Small intestine (tissue), 7 donors: ENCODE measurements at regions not wholly inside any gene's neighbourhood (a gene's known extent, or its start where the extent isn't known, plus 50 kb on each side); places are given as distances from the start of the nearest gene placed in this dataset.

ENCODE experiments used
- DNase-seq, 2 donors: peaks; one replicate each; pipeline versions ENCODE4 v3.0.0 to v3.0.0-alpha.2; 2013
- FAIRE-seq: peaks from 2 replicates; lab custom pipeline; 2012; peaks lifted over from hg19 to GRCh38; lab: Jason Lieb, UNC
- H3K27ac ChIP-seq, 3 donors: one replicate each; pipeline ENCODE4 v1.5.1; 2013; ENCODE audit warnings: low read length in 2 of 3, mild to moderate bottlenecking in 2 of 3, control low read depth in 1 of 3, inconsistent platforms in 1 of 3, low read depth in 1 of 3, moderate library complexity in 1 of 3
- H3K27me3 ChIP-seq, 3 donors: one replicate each; pipeline ENCODE4 v1.6.1; 2013; ENCODE audit warnings: low read length in 3 of 3, inconsistent platforms in 1 of 3; ENCODE audit not compliant: control insufficient read depth in 3 of 3, insufficient read depth in 3 of 3
- H3K36me3 ChIP-seq, 3 donors: one replicate each; pipeline ENCODE4 v1.6.1; 2013; ENCODE audit warnings: low read length in 3 of 3, inconsistent platforms in 1 of 3, low read depth in 1 of 3, mild to moderate bottlenecking in 1 of 3, moderate library complexity in 1 of 3; ENCODE audit not compliant: control insufficient read depth in 3 of 3, insufficient read depth in 2 of 3
- H3K4me1 ChIP-seq, 3 donors: one replicate each; pipeline ENCODE4 v1.6.1; 2013; ENCODE audit warnings: low read length in 2 of 3, inconsistent platforms in 1 of 3, low read depth in 1 of 3, mild to moderate bottlenecking in 1 of 3, moderate library complexity in 1 of 3; ENCODE audit not compliant: control insufficient read depth in 3 of 3, insufficient read depth in 2 of 3
- H3K4me3 ChIP-seq, 3 donors: one replicate each; pipeline ENCODE4 v1.5.1; 2013; ENCODE audit warnings: low read length in 3 of 3, control low read depth in 1 of 3, inconsistent platforms in 1 of 3, low read depth in 1 of 3, mild to moderate bottlenecking in 1 of 3, moderate library complexity in 1 of 3
- H3K9me3 ChIP-seq, 2 donors: one replicate each; pipeline ENCODE4 v1.6.1; 2013; ENCODE audit warnings: low read depth in 1 of 2, low read length in 1 of 2; ENCODE audit not compliant: control insufficient read depth in 2 of 2, insufficient read depth in 1 of 2
- WGBS, 3 donors: extraction: QIAGEN DNeasy Blood & Tissue Kit; methylation state at CpG; one replicate each; pipeline ENCODE4 v1.1.7; 2013; 5-methylcytosine and 5-hydroxymethylcytosine counted together
- donor health status: healthy with polysubstance abuse.
- donor health status: control.
- donor health status: control.
- donor health status: Bipolar disorder and iron deficiency.
- donor health status: healthy.

DNA sequence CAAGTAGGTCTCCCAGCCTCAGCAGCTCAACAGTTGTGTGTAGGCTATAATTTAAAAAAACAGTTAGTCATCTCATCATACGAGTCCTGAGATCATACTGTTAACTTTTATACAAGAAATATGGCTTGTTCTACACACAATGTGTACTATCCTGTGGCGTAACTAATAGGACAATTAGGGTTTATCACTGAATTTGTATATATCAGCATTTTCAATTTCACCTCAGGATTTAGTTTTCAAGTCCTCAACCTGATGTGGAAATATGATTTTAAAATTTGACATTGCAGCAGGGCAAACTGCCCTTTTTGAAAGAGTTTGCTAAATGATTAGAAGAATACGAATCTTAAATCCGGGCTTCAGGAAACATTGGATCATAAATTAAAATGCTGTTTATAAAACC is 237.2 kb upstream of the CTBP2 start:
- FAIRE-seq (no peak), DNase-seq (no peak)
- H3K9me3 ChIP-seq = no peaks in the 10 kb centered on the region
- 79 to 87% (median 80%) methylated on average over 4 of the region's 4 CpGs for WGBS, 3 donors
- H3K27me3 ChIP-seq = no peaks in the 10 kb centered on the region
- no peaks in the 10 kb centered on the region for H3K4me1 ChIP-seq
- H3K36me3 ChIP-seq = no peaks in the 10 kb centered on the region
- no peak overlapping the region for H3K4me3 ChIP-seq
- H3K27ac ChIP-seq = no peak overlapping the region

DNA sequence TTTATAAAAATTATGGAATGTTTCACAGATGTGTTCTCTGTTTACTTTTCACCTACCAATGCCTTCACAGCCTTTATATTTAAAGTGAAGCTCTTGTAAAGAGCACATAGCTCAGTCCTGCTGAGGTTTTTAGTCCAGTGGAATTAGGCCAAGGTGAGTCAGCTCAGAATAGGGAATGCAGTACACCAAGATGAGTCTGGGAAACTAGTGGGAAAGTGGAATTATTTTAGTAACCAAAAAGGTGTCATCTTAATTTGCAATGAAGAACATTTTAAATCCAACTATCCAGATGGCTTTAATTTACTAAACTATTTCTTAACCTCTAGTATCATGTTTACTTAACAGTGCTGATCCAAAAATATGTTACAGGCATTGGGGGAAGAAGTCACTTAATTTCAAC is 236.3 kb upstream of the CTBP2 start:
- H3K4me3 ChIP-seq = no peak overlapping the region
- no peak overlapping the region for H3K27ac ChIP-seq
- DNase-seq (no peak), FAIRE-seq (no peak)
- H3K4me1 ChIP-seq = no peaks in the 10 kb centered on the region
- no peaks in the 10 kb centered on the region for H3K36me3 ChIP-seq
- no peaks in the 10 kb centered on the region for H3K9me3 ChIP-seq
- H3K27me3 ChIP-seq = no peaks in the 10 kb centered on the region

DNA sequence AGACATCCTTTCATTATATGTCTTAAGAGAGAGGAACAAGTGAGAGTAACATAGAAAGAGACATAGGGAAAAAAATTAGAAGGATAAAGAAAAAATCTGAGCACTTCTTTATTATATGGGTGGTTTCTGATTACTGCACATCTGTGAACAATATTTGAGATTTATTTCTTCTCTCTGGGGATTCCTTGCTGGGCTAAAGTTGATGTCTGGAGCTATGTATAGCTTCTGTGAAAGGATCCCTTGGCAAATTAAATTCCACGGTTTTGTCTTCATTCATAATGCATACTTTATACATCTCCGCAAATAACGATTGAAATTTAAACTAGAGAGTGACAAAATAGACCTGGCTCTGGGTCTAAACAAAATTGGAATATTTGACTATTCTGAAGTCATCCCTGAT is 232.2 kb upstream of the CTBP2 start:
- H3K27ac ChIP-seq = no peak overlapping the region
- FAIRE-seq = no peak

GRCh38 chr10:125392154-125392553 is 231.8 kb upstream of the CTBP2 start:
- FAIRE-seq = no peak
- Histone ChIP-seq H3K27me3 (no peaks in the 10 kb centered on the region), H3K9me3 (peaks cover 0 to 7% of the 10 kb centered on the region in 2 donors), H3K36me3 (no peaks in the 10 kb centered on the region), H3K4me3 (no peak overlapping the region), H3K27ac (no peak overlapping the region), H3K4me1 (no peaks in the 10 kb centered on the region)
- DNase-seq = no peak
- WGBS, 3 donors = 76 to 83% (median 81%) methylated on average over 3 of the region's 3 CpGs

More for the DNA sequence above, 232.2 kb upstream of the CTBP2 start:
- no peak for DNase-seq
- Histone ChIP-seq H3K36me3 (no peaks in the 10 kb centered on the region), H3K27me3 (no peaks in the 10 kb centered on the region), H3K9me3 (peaks cover 0 to 7% of the 10 kb centered on the region in 2 donors), H3K4me1 (no peaks in the 10 kb centered on the region), H3K4me3 (no peak overlapping the region)
- 79 to 94% (median 92%) methylated on average over 3 of the region's 3 CpGs for WGBS, 3 donors

DNA sequence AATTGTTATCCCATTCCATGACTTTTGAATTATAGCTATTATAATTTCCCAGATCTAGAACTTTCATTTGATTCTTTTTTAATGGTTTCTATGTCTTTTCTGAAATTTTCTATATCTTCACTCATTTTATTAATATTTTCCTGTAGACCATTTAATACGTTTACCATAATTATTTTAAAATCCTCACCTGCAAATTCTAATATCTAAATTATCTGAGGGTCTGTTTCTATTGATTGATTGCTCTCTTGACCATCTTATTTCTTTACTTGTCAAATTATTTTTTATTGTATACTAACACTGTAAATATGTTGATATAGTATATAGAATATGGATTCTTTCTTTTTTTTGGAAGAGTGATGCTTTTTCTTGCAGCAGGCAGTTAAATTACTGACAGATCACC is 229.3 kb upstream of the CTBP2 start:
- 66 to 76% (median 73%) methylated on average over 1 of the region's 1 CpG for WGBS, 3 donors
- Histone ChIP-seq H3K27ac (no peak overlapping the region), H3K27me3 (peaks cover 0 to 4% (median 0%) of the 10 kb centered on the region in 3 donors), H3K4me1 (no peaks in the 10 kb centered on the region), H3K9me3 (peaks cover 0 to 7% of the 10 kb centered on the region in 2 donors), H3K36me3 (no peaks in the 10 kb centered on the region), H3K4me3 (no peak overlapping the region)
- FAIRE-seq = peak; percentile 49
- DNase-seq = no peak

DNA sequence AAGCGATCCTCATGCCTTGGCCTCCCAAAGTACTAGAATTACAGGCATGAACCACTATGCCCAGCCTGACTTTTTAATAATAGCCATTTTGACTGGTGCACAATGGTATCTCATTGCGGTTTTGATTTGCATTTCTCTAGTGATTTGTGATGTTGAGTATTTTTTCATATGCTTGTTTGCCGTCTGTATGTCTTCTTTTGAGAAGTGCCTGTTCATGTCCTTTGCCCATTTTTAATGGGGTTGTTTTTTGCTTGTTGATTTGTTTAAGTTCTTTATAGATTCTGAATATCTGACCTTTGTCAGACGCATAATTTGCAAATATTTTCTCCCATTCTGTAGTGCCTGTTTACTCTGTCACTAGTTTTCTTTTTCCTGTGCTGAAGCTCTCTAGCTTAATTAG is 219.2 kb upstream of the CTBP2 start:
- no peaks in the 10 kb centered on the region for H3K36me3 ChIP-seq
- H3K4me1 ChIP-seq = no peaks in the 10 kb centered on the region
- H3K9me3 ChIP-seq = no peaks in the 10 kb centered on the region
- no peaks in the 10 kb centered on the region for H3K27me3 ChIP-seq
- FAIRE-seq = no peak
- DNase-seq = no peak
- H3K27ac ChIP-seq = no peak overlapping the region
- H3K4me3 ChIP-seq = no peak overlapping the region
- 66 to 72% (median 71%) methylated on average over 4 of the region's 4 CpGs for WGBS, 3 donors

DNA sequence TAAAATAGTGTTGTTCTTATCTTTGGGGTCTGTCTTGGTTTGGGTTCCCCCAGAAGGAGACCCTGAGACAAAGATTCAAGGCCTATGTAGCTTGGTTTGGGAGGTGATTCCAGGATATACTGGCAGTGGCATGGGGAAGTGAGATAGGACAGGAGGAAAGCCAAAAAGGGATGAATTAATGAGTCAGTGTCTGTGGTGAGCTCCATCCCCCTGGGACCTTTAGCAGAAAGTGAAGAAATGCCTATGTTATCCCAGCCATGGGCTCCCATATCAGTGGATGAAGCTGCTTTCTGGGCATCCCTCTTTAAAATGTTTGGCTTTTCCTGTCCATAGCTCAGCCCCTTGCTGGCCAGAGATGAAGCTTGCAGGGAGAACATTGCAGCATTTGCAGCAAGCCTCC is 217.0 kb upstream of the CTBP2 start:
- Histone ChIP-seq H3K9me3 (no peaks in the 10 kb centered on the region), H3K36me3 (no peaks in the 10 kb centered on the region), H3K4me3 (no peak overlapping the region), H3K27me3 (no peaks in the 10 kb centered on the region), H3K4me1 (no peaks in the 10 kb centered on the region), H3K27ac (no peak overlapping the region)
- FAIRE-seq (no peak), DNase-seq (no peak)

GRCh38 chr10:125375210-125375609 is 214.8 kb upstream of the CTBP2 start:
- Histone ChIP-seq H3K9me3 (no peaks in the 10 kb centered on the region), H3K27ac (no peak overlapping the region), H3K36me3 (no peaks in the 10 kb centered on the region), H3K27me3 (peaks cover 0 to 10% (median 4%) of the 10 kb centered on the region in 3 donors), H3K4me1 (no peaks in the 10 kb centered on the region), H3K4me3 (no peak overlapping the region)
- DNase-seq = peak; percentile 8 to 16
- no peak for FAIRE-seq
- WGBS, 3 donors = 27 to 50% (median 28%) methylated on average over 3 of the region's 3 CpGs

DNA sequence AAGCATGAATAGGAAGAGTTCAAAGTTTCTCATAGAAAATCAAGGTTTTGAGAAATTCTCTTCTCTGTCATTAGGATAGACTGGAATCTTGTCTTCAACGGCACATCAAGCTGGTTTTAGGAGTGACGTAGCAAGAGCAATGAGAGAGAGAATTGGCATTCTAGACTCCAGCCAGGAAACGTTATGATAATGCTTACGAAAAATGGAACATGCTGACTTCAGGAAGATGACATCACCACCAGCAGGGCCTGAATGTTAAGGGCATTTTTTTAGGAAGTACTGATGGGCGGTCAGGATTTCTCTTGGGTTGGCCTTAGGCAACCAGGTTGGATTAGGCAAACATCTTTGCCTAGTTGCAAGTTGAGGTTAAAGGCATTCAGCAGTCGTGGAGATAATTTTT is 213.2 kb upstream of the CTBP2 start:
- Histone ChIP-seq H3K4me3 (no peak overlapping the region), H3K36me3 (no peaks in the 10 kb centered on the region), H3K27ac (no peak overlapping the region), H3K4me1 (no peaks in the 10 kb centered on the region), H3K27me3 (peaks cover 0 to 14% (median 6%) of the 10 kb centered on the region in 3 donors), H3K9me3 (no peaks in the 10 kb centered on the region)
- 72 to 77% (median 77%) methylated on average over 6 of the region's 6 CpGs for WGBS, 3 donors
- DNase-seq (no peak), FAIRE-seq (no peak)
